Epithelial cell of esophagus (primary cell): ENCODE measurements at regions not wholly inside any gene's neighbourhood (a gene's known extent, or its start where the extent isn't known, plus 50 kb on each side); places are given as distances from the start of the nearest gene placed in this dataset.
"Not testable (repeated sequence)": the region's sequence is repeated elsewhere in the genome, so short reads cannot be mapped to it uniquely, and the experiment has no call there.

Experiments
- DNase-seq: peaks from one replicate; pipeline ENCODE4 v3.0.0; 2010; ENCODE audit warnings: low read depth
- H3K4me3 ChIP-seq: 2 replicates; pipeline ENCODE4 v1.5.1; 2011; ENCODE audit warnings: mild to moderate bottlenecking, low read length, control low read depth
- TF ChIP-seq, protein P1 (sequence below): IDR thresholded peaks from 2 replicates; pipeline ENCODE4 v1.5.1; 2011; ENCODE audit warnings: low read depth, mild to moderate bottlenecking, low read length, control low read depth, inconsistent platforms; ENCODE audit not compliant: insufficient read depth; ENCODE audit errors: missing control alignments

DNA sequence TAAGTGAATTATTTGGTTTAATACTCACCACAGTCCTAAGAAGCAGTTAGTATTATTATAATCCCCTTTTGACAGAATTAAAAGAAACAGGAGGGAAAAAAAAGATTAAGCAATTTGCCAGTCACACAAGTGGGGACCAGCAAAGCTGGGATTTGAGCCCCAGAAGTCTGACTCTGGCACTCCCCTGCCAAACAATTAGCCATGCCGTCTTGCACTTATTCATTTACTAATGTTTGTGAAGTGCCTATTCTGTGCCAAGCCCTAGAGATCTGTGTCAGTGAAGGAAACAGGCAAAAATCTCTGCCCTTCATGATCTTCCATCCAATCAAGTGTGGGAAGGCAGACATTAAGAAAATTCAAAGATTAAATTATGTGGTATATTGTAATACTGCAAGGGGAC lies 126.0 kb upstream of the TOP1 start:
- DNase-seq = no peak
- TF ChIP-seq, protein P1, sequence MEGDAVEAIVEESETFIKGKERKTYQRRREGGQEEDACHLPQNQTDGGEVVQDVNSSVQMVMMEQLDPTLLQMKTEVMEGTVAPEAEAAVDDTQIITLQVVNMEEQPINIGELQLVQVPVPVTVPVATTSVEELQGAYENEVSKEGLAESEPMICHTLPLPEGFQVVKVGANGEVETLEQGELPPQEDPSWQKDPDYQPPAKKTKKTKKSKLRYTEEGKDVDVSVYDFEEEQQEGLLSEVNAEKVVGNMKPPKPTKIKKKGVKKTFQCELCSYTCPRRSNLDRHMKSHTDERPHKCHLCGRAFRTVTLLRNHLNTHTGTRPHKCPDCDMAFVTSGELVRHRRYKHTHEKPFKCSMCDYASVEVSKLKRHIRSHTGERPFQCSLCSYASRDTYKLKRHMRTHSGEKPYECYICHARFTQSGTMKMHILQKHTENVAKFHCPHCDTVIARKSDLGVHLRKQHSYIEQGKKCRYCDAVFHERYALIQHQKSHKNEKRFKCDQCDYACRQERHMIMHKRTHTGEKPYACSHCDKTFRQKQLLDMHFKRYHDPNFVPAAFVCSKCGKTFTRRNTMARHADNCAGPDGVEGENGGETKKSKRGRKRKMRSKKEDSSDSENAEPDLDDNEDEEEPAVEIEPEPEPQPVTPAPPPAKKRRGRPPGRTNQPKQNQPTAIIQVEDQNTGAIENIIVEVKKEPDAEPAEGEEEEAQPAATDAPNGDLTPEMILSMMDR = no peak
- H3K4me3 ChIP-seq = no peak overlapping the region

DNA sequence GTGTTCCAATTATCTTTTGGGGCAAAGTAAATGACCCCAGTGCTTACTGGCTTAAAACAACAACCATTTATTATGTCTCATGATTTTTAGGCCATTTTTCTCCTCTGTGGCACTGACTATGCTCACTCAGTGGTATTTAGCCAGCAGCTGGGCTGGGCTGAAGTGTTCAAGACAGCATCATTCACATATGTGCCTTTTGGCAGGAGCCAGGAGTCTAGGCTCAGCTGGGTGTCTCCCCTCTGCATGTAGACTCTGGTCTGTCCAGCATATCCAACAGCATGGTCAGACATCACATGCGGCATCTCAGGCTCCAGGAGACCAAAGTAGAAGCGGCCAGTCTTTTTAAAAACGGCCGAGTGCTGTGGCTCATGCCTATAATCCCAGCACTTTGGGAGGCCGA lies 120.3 kb upstream of the TOP1 start:
- no peak for DNase-seq
- no peak overlapping the region for H3K4me3 ChIP-seq
- TF ChIP-seq, protein P1 = no peak

DNA sequence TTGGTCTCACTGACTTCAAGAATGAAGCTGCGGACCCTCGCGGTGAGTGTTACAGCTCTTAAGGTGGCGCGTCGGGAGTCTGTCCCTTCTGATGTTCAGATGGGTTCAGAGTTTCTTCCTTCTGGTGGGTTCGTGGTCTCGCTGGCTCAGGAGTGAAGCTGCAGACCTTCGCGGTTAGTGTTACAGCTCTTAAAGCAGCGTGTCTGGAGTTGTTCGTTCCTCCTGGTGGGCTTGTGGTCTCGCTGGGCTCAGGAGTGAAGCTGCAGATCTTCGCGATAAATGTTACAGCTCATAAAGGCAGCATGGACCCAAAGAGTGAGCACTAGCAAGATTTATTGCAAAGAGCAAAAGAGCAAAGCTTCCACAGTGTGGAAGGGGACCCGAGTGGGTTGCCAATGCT lies 119.1 kb upstream of the TOP1 start:
- not testable (repeated sequence) for DNase-seq, H3K4me3 ChIP-seq

DNA sequence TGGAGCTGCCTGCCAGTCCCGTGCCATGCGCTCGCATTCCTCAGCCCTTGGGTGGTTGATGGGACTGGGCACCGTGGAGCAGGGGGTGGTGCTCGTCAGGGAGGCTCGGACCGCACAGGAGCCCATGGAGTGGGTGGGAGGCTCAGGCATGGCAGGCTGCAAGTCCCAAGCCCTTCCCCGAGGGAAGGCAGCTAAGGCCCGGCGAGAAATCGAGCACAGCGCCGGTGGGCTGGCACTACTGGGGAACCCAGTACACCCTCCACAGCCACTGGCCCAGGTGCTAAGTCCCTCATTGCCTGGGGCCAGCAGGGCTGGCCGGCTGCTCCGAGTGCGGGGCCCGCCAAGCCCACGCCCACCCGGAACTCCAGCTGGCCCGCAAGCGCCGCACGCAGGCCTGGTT lies 118.2 kb upstream of the TOP1 start:
- not testable (repeated sequence) for DNase-seq, H3K4me3 ChIP-seq

DNA sequence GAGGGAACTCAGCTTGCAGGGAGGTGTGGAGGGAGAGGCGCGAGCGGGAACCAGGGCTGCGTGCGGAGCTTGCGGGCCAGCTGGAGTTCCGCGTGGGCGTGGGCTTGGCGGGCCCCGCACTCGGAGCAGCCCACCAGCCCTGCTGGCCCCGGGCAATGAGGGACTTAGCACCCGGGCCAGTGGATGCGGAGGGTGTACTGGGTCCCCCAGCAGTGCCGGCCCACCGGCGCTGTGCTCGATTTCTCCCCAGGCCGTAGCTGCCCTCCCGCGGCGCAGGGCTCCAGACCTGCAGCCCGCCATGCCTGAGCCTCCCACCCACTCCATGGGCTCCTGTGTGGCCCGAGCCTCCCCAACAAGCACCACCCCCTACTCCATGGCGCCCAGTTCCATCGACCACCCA lies 117.5 kb upstream of the TOP1 start:
- DNase-seq, H3K4me3 ChIP-seq: not testable (repeated sequence)

DNA sequence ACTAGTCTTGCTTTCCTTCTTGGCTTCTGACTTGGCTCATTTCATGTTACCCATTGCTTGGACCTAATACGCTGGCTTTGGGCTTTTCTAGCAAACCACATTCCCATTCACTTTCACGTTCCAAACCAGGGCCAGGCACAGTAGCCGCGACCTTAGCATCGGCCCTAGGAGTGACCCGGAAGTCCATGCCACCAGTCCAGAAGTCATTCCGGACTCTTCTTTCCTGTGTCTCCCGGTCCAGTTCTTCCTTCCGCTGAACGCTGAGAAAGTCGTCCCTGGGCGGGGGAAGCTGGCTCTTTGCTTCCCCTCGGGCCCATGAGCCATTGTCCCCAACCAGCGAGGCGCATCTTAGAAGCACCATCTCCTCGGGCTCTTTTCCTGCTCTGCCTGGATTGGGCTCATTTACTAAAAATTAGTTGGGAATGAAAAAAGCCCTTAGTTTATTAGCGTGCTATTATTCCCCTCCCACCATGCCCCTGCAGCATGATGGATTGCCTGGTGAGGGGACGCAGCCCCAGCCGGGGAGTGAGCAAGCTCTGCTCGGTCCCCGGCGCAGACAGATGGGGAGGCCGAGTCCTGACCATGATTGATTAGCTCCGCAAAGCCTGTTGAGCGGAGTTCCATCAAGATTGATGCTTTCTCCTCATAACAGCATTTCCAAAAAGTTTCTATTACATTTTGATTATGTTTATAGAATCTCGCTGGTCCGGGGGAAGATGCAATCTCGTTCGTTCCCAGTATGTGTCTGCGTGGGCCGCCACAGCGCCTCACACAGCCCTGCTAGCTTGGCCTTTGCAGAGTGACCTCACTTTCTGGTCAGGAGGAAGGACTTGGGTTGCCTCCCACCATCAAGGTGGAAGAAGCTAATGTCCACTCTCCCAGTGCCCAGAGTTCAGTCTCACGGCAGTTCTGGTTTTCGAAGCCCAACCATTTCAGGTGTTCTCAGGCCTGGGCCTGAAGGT lies 115.1 kb upstream of the TOP1 start:
- H3K4me3 ChIP-seq = no peak overlapping the region
- TF ChIP-seq, protein P1 = no peak
- DNase-seq = no peak

DNA sequence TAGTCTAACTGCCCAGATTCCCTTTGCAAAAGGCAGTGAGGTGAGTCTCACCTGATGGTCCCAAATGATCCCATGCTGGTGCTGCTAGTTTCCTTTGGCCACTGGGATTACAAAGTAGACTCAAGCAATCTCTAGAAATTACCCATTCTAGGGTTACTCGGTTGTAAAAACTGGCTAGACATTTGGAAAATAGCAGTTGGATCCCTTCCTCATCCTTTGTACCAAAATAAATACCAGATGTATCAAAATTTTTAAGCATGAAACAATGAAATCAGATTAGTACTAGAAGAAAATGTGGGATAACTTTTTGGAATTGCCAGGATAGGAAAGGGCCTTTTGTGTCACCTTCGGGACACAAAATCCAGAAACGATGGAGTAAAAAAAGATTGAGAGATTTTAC lies 112.9 kb upstream of the TOP1 start:
- TF ChIP-seq, protein P1 = no peak
- no peak for DNase-seq

DNA sequence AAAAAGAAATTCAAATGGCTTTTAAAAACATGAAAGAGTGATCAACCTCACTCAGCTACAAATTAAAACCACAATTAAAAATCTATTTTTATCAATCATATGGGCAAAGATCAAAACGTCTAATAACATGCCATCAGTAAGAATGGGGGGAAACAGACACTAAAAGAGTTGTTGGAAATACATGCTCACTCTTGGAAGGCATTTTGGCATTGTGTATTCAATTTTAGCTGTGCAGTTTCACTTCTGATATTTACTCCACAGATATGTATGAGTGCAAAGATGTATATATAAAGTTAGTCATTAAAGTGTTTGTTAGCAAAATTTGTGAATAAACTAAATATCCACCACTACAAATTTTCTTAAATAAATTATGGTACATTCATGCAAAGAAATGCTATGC lies 112.3 kb upstream of the TOP1 start:
- TF ChIP-seq, protein P1 = no peak
- no peak overlapping the region for H3K4me3 ChIP-seq
- no peak for DNase-seq

More for the DNA sequence above, 112.9 kb upstream of the TOP1 start:
- H3K4me3 ChIP-seq = no peak overlapping the region
